ENCODE measurements at regions not wholly inside any gene's neighbourhood (a gene's known extent, or its start where the extent isn't known, plus 50 kb on each side); places are given as distances from the start of the nearest gene placed in this dataset.

- DNase-seq (ENCODE audit: low read depth), result no peak
Observed at GRCh38 chr1:5029136-5029535, 374.7 kb downstream of the AJAP1 start.

GRCh38 chr1:5012249-5012648 lies 357.8 kb downstream of the AJAP1 start:
- no peak for DNase-seq (ENCODE audit: low read depth)

- no peak for DNase-seq (ENCODE audit: low read depth)
Observed at GRCh38 chr1:5010656-5011055, 356.2 kb downstream of the AJAP1 start.

- no peak for DNase-seq (ENCODE audit: low read depth)
Observed at GRCh38 chr1:5010236-5010635, 355.8 kb downstream of the AJAP1 start.

GRCh38 chr1:5009376-5010065 lies 355.1 kb downstream of the AJAP1 start:
- no peak for DNase-seq (ENCODE audit: low read depth)

GRCh38 chr1:5005171-5005570 lies 350.8 kb downstream of the AJAP1 start:
- DNase-seq (ENCODE audit: low read depth), result no peak

GRCh38 chr1:5002676-5003075 lies 348.3 kb downstream of the AJAP1 start:
- DNase-seq (ENCODE audit: low read depth), result no peak

- DNase-seq (ENCODE audit: low read depth), result no peak
Observed at GRCh38 chr1:5001466-5001865, 347.1 kb downstream of the AJAP1 start.

GRCh38 chr1:4986306-4986705 lies 331.9 kb downstream of the AJAP1 start:
- no peak for DNase-seq (ENCODE audit: low read depth)

GRCh38 chr1:4984841-4985240 lies 330.4 kb downstream of the AJAP1 start:
- no peak for DNase-seq (ENCODE audit: low read depth)

- no peak for DNase-seq (ENCODE audit: low read depth)
Observed at GRCh38 chr1:4980211-4980610, 325.8 kb downstream of the AJAP1 start.

- DNase-seq (ENCODE audit: low read depth), result no peak
Observed at GRCh38 chr1:4978660-4979390, 324.4 kb downstream of the AJAP1 start.

- DNase-seq (ENCODE audit: low read depth), result no peak
Observed at GRCh38 chr1:4977701-4978100, 323.3 kb downstream of the AJAP1 start.

- no peak for DNase-seq (ENCODE audit: low read depth)
Observed at GRCh38 chr1:4976859-4977440, 322.5 kb downstream of the AJAP1 start.

- DNase-seq (ENCODE audit: low read depth), result no peak
Observed at GRCh38 chr1:4975856-4976255, 321.4 kb downstream of the AJAP1 start.

- DNase-seq (ENCODE audit: low read depth), result no peak
Observed at GRCh38 chr1:4974981-4975685, 320.7 kb downstream of the AJAP1 start.

- no peak for DNase-seq (ENCODE audit: low read depth)
Observed at GRCh38 chr1:4973341-4973740, 318.9 kb downstream of the AJAP1 start.

- no peak for DNase-seq (ENCODE audit: low read depth)
Observed at GRCh38 chr1:4972761-4973320, 318.4 kb downstream of the AJAP1 start.

GRCh38 chr1:4971666-4972065 lies 317.3 kb downstream of the AJAP1 start:
- DNase-seq (ENCODE audit: low read depth), result no peak

GRCh38 chr1:4970532-4970931 lies 316.1 kb downstream of the AJAP1 start:
- DNase-seq (ENCODE audit: low read depth), result no peak

GRCh38 chr1:4969556-4970129 lies 315.2 kb downstream of the AJAP1 start:
- DNase-seq (ENCODE audit: low read depth), result no peak

Measured in Daoy (cell line).